NT2/D1 (cell line): ENCODE measurements at regions not wholly inside any gene's neighbourhood (a gene's known extent, or its start where the extent isn't known, plus 50 kb on each side); places are given as distances from the start of the nearest gene placed in this dataset.

ENCODE experiments used
- DNase-seq: peaks from one replicate; pipeline ENCODE4 v3.0.0-alpha.2; 2011; ENCODE audit warnings: low read depth, low spot score
- H3K27me3 ChIP-seq: 2 replicates; pipeline ENCODE4 v1.6.0; 2011; ENCODE audit warnings: mild to moderate bottlenecking; ENCODE audit not compliant: insufficient read length, insufficient read depth
- H3K36me3 ChIP-seq: 2 replicates; pipeline ENCODE4 v1.6.1; 2011; ENCODE audit warnings: mild to moderate bottlenecking, low read length, mixed read lengths; ENCODE audit not compliant: insufficient read depth, insufficient read length
- H3K4me1 ChIP-seq: 2 replicates; pipeline ENCODE4 v1.5.1; 2011; ENCODE audit not compliant: insufficient read depth, insufficient read length
- H3K4me3 ChIP-seq: 2 replicates; pipeline ENCODE4 v1.5.1; 2011; ENCODE audit warnings: low read depth; ENCODE audit not compliant: insufficient read length
- H3K9ac ChIP-seq: 2 replicates; pipeline ENCODE4 v1.6.0; 2011; ENCODE audit warnings: low read depth; ENCODE audit not compliant: insufficient read length
- H3K9me3 ChIP-seq: 2 replicates; pipeline ENCODE4 v1.5.1; 2011; ENCODE audit warnings: mild to moderate bottlenecking, low read length; ENCODE audit not compliant: insufficient read depth
- SUZ12 ChIP-seq: IDR thresholded peaks from 2 replicates; pipeline ENCODE4 v1.6.1; 2011; ENCODE audit not compliant: insufficient read length, insufficient read depth; ENCODE audit errors: extremely low read depth
- YY1 ChIP-seq: IDR thresholded peaks from 2 replicates; pipeline ENCODE4 v1.6.1; 2011; ENCODE audit not compliant: insufficient read length, insufficient read depth
- ZNF274 ChIP-seq: IDR thresholded peaks from 2 replicates; pipeline ENCODE4 v1.6.1; 2011; ENCODE audit warnings: mild to moderate bottlenecking, low read depth, low read length

GRCh38 chr20:9018346-9018745 is 50.5 kb upstream of the PLCB4 start:
- no peak for TF ChIP-seq SUZ12
- TF ChIP-seq YY1: no peak
- TF ChIP-seq ZNF274: no peak

More at GRCh38 chr20:9018346-9018745, 50.5 kb upstream of the PLCB4 start:
- Histone ChIP-seq H3K4me3 (no peak overlapping the region), H3K9ac (no peak overlapping the region), H3K9me3 (peaks cover 21% of the 10 kb centered on the region), H3K36me3 (no peaks in the 10 kb centered on the region), H3K4me1 (peaks cover 1% of the 10 kb centered on the region), H3K27me3 (no peaks in the 10 kb centered on the region)
- no peak for DNase-seq
